Activated CD8-positive, alpha-beta memory T cell treated with anti-CD3 and anti-CD28 coated beads, Interleukin-2, amount 10 ng/mL, durations not matched to agents 7 days and 5 days (primary cell): ENCODE measurements at regions not wholly inside any gene's neighbourhood (a gene's known extent, or its start where the extent isn't known, plus 50 kb on each side); places are given as distances from the start of the nearest gene placed in this dataset.
A peak's percentile ranks its signal among the peaks of the same experiment; 100 is the strongest.

Experiments
- ATAC-seq: fragments of 150-1000 bp; cut with Tn5 transposase; one replicate; pipeline ENCODE4 v1.10.0; 2021; ENCODE audit warnings: moderate library complexity
- CTCF ChIA-PET: fragments of 350-600 bp; sonication (Branson Sonifier 250); formaldehyde crosslinking; loops from one replicate; lab custom pipeline; 2021; ENCODE audit warnings: antibody characterized with exemption; lab: Charles Lee
- DNase-seq: peaks from one replicate; pipeline ENCODE4 v3.0.0-alpha.2; 2020
- H3K27ac Mint-ChIP-seq: one replicate; pipeline ENCODE4 v1.8.0; 2021; ENCODE audit warnings: mild to moderate bottlenecking, mixed read lengths
- H3K27me3 Mint-ChIP-seq: one replicate; pipeline ENCODE4 v1.8.0; 2021; ENCODE audit warnings: mixed read lengths
- H3K36me3 Mint-ChIP-seq: one replicate; pipeline ENCODE4 v1.8.0; 2021; ENCODE audit warnings: mild to moderate bottlenecking, mixed read lengths
- H3K4me1 Mint-ChIP-seq: one replicate; pipeline ENCODE4 v1.8.0; 2021; ENCODE audit warnings: mixed read lengths
- H3K4me3 Mint-ChIP-seq: one replicate; pipeline ENCODE4 v1.8.0; 2021; ENCODE audit warnings: mild to moderate bottlenecking, moderate library complexity, mixed read lengths
- H3K9me3 Mint-ChIP-seq: one replicate; pipeline ENCODE4 v1.8.0; 2022; ENCODE audit warnings: low read depth, mixed read lengths

- no peak for ATAC-seq
- Mint-ChIP-seq H3K4me1 (no peaks in the 10 kb centered on the region), H3K4me3 (no peak overlapping the region), H3K36me3 (no peaks in the 10 kb centered on the region), H3K9me3 (no peaks in the 10 kb centered on the region), H3K27ac (no peak overlapping the region), H3K27me3 (peaks cover 52% of the 10 kb centered on the region)
- DNase-seq, result no peak
- CTCF ChIA-PET, result interaction anchor here (0.7 kb wide), 1 partner anchor 438 kb away, joined by 3 read pairs; no protein-coding TSS in a partner anchor
These were observed 137.7 kb upstream of the PRNP start for GRCh38 chr20:4548552-4548951.

- H3K9me3 Mint-ChIP-seq, result no peaks in the 10 kb centered on the region
These were observed 139.5 kb upstream of the PRNP start for GRCh38 chr20:4546786-4547185.

GRCh38 chr20:4546342-4546741 is 139.9 kb upstream of the PRNP start:
- no peak overlapping the region for H3K4me3 Mint-ChIP-seq
- no peaks in the 10 kb centered on the region for H3K9me3 Mint-ChIP-seq
- H3K36me3 Mint-ChIP-seq, result no peaks in the 10 kb centered on the region
- no peak for ATAC-seq
- CTCF ChIA-PET, result no interaction called here
- peaks cover 57% of the 10 kb centered on the region for H3K27me3 Mint-ChIP-seq
- no peak for DNase-seq
- H3K4me1 Mint-ChIP-seq, result no peaks in the 10 kb centered on the region
- no peak overlapping the region for H3K27ac Mint-ChIP-seq

More at GRCh38 chr20:4546786-4547185, 139.5 kb upstream of the PRNP start:
- Mint-ChIP-seq H3K36me3 (no peaks in the 10 kb centered on the region), H3K27me3 (peaks cover 57% of the 10 kb centered on the region), H3K4me1 (no peaks in the 10 kb centered on the region), H3K27ac (no peak overlapping the region), H3K4me3 (no peak overlapping the region)
- CTCF ChIA-PET, result no interaction called here
- ATAC-seq (no peak), DNase-seq (no peak)

GRCh38 chr20:4545526-4545925 is 140.7 kb upstream of the PRNP start:
- H3K27ac Mint-ChIP-seq, result no peak overlapping the region
- CTCF ChIA-PET, result no interaction called here
- no peak overlapping the region for H3K4me3 Mint-ChIP-seq
- no peaks in the 10 kb centered on the region for H3K9me3 Mint-ChIP-seq
- H3K4me1 Mint-ChIP-seq, result no peaks in the 10 kb centered on the region
- ATAC-seq (no peak), DNase-seq (no peak)
- H3K36me3 Mint-ChIP-seq, result no peaks in the 10 kb centered on the region
- peaks cover 54% of the 10 kb centered on the region for H3K27me3 Mint-ChIP-seq

- Mint-ChIP-seq H3K9me3 (no peaks in the 10 kb centered on the region), H3K36me3 (no peaks in the 10 kb centered on the region), H3K27ac (no peak overlapping the region), H3K4me1 (no peaks in the 10 kb centered on the region), H3K27me3 (peaks cover 52% of the 10 kb centered on the region), H3K4me3 (no peak overlapping the region)
- CTCF ChIA-PET, result no interaction called here
- DNase-seq (no peak), ATAC-seq (no peak)
These were observed 141.5 kb upstream of the PRNP start for GRCh38 chr20:4544765-4545164.

- H3K36me3 Mint-ChIP-seq, result no peaks in the 10 kb centered on the region
- H3K4me3 Mint-ChIP-seq, result no peak overlapping the region
- DNase-seq (no peak), ATAC-seq (no peak)
- no peaks in the 10 kb centered on the region for H3K9me3 Mint-ChIP-seq
- peaks cover 52% of the 10 kb centered on the region for H3K27me3 Mint-ChIP-seq
- CTCF ChIA-PET, result no interaction called here
- no peaks in the 10 kb centered on the region for H3K4me1 Mint-ChIP-seq
- H3K27ac Mint-ChIP-seq, result no peak overlapping the region
These were observed 144.0 kb upstream of the PRNP start for GRCh38 chr20:4542270-4542669.

GRCh38 chr20:4534315-4534714 is 151.9 kb upstream of the PRNP start:
- Mint-ChIP-seq H3K36me3 (no peaks in the 10 kb centered on the region), H3K4me3 (no peak overlapping the region), H3K4me1 (no peaks in the 10 kb centered on the region), H3K27ac (no peak overlapping the region), H3K9me3 (no peaks in the 10 kb centered on the region), H3K27me3 (peaks cover 49% of the 10 kb centered on the region)
- ATAC-seq (no peak), DNase-seq (no peak)
- CTCF ChIA-PET, result no interaction called here

- CTCF ChIA-PET, result no interaction called here
- no peaks in the 10 kb centered on the region for H3K36me3 Mint-ChIP-seq
- no peak overlapping the region for H3K4me3 Mint-ChIP-seq
- no peaks in the 10 kb centered on the region for H3K4me1 Mint-ChIP-seq
- ATAC-seq (no peak), DNase-seq (no peak)
- H3K27ac Mint-ChIP-seq, result no peak overlapping the region
- H3K9me3 Mint-ChIP-seq, result no peaks in the 10 kb centered on the region
- H3K27me3 Mint-ChIP-seq, result peaks cover 52% of the 10 kb centered on the region
These were observed 152.7 kb upstream of the PRNP start for GRCh38 chr20:4533368-4534133.

- Mint-ChIP-seq H3K4me3 (no peak overlapping the region), H3K4me1 (no peaks in the 10 kb centered on the region), H3K27me3 (peaks cover 56% of the 10 kb centered on the region), H3K36me3 (peaks cover under 1% of the 10 kb centered on the region), H3K9me3 (peaks cover 3% of the 10 kb centered on the region), H3K27ac (no peak overlapping the region)
- CTCF ChIA-PET, result no interaction called here
- ATAC-seq (no peak), DNase-seq (no peak)
These were observed 153.5 kb upstream of the PRNP start for GRCh38 chr20:4532772-4533171.

- no peaks in the 10 kb centered on the region for H3K4me1 Mint-ChIP-seq
- DNase-seq, result no peak
- peaks cover 7% of the 10 kb centered on the region for H3K9me3 Mint-ChIP-seq
- no peak for ATAC-seq
- H3K27ac Mint-ChIP-seq, result no peak overlapping the region
- H3K36me3 Mint-ChIP-seq, result peaks cover 2% of the 10 kb centered on the region
- peaks cover 29% of the 10 kb centered on the region for H3K27me3 Mint-ChIP-seq
- CTCF ChIA-PET, result no interaction called here
- H3K4me3 Mint-ChIP-seq, result no peak overlapping the region
These were observed 161.5 kb upstream of the PRNP start for GRCh38 chr20:4524792-4525191.

- Mint-ChIP-seq H3K4me3 (no peak overlapping the region), H3K27me3 (peaks cover 31% of the 10 kb centered on the region), H3K4me1 (no peaks in the 10 kb centered on the region), H3K9me3 (peaks cover 7% of the 10 kb centered on the region), H3K27ac (no peak overlapping the region), H3K36me3 (peaks cover 2% of the 10 kb centered on the region)
- ATAC-seq, result no peak
- DNase-seq, result no peak
- CTCF ChIA-PET, result no interaction called here
These were observed 161.9 kb upstream of the PRNP start for GRCh38 chr20:4524307-4524706.

GRCh38 chr20:4522310-4522709 is 163.9 kb upstream of the PRNP start:
- H3K4me3 Mint-ChIP-seq, result no peak overlapping the region
- H3K27ac Mint-ChIP-seq, result no peak overlapping the region
- H3K27me3 Mint-ChIP-seq, result peaks cover 18% of the 10 kb centered on the region
- H3K4me1 Mint-ChIP-seq, result no peaks in the 10 kb centered on the region
- CTCF ChIA-PET, result no interaction called here
- H3K9me3 Mint-ChIP-seq, result no peaks in the 10 kb centered on the region
- no peak for ATAC-seq
- H3K36me3 Mint-ChIP-seq, result no peaks in the 10 kb centered on the region
- DNase-seq, result no peak

GRCh38 chr20:4521170-4521968 is 164.9 kb upstream of the PRNP start:
- no peak for DNase-seq
- Mint-ChIP-seq H3K36me3 (no peaks in the 10 kb centered on the region), H3K4me3 (no peak overlapping the region), H3K27ac (no peak overlapping the region), H3K9me3 (no peaks in the 10 kb centered on the region), H3K4me1 (no peaks in the 10 kb centered on the region), H3K27me3 (peaks cover 18% of the 10 kb centered on the region)
- ATAC-seq, result no peak
- CTCF ChIA-PET, result no interaction called here

- Mint-ChIP-seq H3K27me3 (peaks cover 26% of the 10 kb centered on the region), H3K4me1 (no peaks in the 10 kb centered on the region), H3K36me3 (no peaks in the 10 kb centered on the region), H3K9me3 (no peaks in the 10 kb centered on the region), H3K4me3 (no peak overlapping the region), H3K27ac (no peak overlapping the region)
- ATAC-seq (no peak), DNase-seq (peak; percentile 43)
- CTCF ChIA-PET, result interaction anchor here (0.7 kb wide), 1 partner anchor 411 kb away, joined by 3 read pairs; no protein-coding TSS in a partner anchor
These were observed 166.7 kb upstream of the PRNP start for GRCh38 chr20:4519534-4519933.
